ENCODE measurements at regions not wholly inside any gene's neighbourhood (a gene's known extent, or its start where the extent isn't known, plus 50 kb on each side); places are given as distances from the start of the nearest gene placed in this dataset.

- no peak for TF ChIP-seq CTCF (IDR thresholded peaks at IDR 0.05; ENCODE audit: low read length)
- no peak for TF ChIP-seq EZH2phosphoT487 (IDR thresholded peaks at IDR 0.05; ENCODE audit: low read length)
- no peak for TF ChIP-seq EZH2 (optimal IDR thresholded peaks at IDR 0.05; ENCODE audit: low read depth, low read length)
Measured at GRCh38 chr13:37163641-37164265, 58.3 kb upstream of the CSNK1A1L start.
